ENCODE measurements at regions not wholly inside any gene's neighbourhood (a gene's known extent, or its start where the extent isn't known, plus 50 kb on each side); places are given as distances from the start of the nearest gene placed in this dataset.
"Not testable (repeated sequence)": the region's sequence is repeated elsewhere in the genome, so short reads cannot be mapped to it uniquely, and the experiment has no call there.

DNA sequence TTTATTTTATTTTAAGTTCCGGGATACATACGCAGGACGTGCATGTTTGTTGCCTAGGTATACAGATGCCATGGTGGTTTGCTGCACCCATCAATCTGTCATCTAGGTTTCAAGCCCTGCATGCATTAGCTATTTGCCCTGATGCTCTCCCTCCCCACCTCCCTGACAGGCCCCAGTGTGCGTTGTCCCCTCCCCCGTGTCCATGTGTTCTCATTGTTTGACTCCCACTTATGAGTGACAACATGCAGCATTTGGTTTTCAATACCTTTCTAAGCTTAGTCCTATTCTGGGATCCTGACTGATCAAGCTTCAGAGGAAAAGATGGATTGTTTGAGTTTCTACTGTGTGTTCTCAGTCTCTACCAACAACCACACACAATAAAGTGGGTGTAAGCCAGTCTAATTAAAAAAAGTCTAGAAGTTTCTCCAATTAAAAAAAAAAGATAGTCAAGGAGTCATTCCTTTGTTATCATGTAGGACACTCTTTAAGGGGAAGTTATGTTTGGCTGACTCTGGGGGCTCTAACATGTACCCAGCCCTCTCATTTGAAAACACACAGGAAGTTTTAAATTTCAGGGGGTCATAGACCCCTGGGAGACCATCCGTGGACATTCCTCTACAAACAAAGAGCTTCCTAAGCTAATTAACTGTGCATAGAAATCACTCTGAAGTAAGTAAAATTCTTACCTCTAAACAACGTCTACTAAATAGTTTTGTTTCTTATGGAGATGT lies 66.3 kb upstream of the ADAMTS18 start:
- TF ChIP-seq, protein P1, sequence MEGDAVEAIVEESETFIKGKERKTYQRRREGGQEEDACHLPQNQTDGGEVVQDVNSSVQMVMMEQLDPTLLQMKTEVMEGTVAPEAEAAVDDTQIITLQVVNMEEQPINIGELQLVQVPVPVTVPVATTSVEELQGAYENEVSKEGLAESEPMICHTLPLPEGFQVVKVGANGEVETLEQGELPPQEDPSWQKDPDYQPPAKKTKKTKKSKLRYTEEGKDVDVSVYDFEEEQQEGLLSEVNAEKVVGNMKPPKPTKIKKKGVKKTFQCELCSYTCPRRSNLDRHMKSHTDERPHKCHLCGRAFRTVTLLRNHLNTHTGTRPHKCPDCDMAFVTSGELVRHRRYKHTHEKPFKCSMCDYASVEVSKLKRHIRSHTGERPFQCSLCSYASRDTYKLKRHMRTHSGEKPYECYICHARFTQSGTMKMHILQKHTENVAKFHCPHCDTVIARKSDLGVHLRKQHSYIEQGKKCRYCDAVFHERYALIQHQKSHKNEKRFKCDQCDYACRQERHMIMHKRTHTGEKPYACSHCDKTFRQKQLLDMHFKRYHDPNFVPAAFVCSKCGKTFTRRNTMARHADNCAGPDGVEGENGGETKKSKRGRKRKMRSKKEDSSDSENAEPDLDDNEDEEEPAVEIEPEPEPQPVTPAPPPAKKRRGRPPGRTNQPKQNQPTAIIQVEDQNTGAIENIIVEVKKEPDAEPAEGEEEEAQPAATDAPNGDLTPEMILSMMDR (IDR thresholded peaks at IDR 0.05), result no peak
- intact Hi-C loops (cut with DNase I), result no loop called here
- H3K9me3 ChIP-seq, result no peaks in the 10 kb centered on the region
- DNase-seq (no peak), ATAC-seq (no peak)
- H3K4me3 ChIP-seq, result no peak overlapping the region
- no peaks in the 10 kb centered on the region for H3K27me3 ChIP-seq
- no peaks in the 10 kb centered on the region for H3K36me3 ChIP-seq
- H3K4me1 ChIP-seq, result no peaks in the 10 kb centered on the region
- no peak overlapping the region for H3K27ac ChIP-seq

DNA sequence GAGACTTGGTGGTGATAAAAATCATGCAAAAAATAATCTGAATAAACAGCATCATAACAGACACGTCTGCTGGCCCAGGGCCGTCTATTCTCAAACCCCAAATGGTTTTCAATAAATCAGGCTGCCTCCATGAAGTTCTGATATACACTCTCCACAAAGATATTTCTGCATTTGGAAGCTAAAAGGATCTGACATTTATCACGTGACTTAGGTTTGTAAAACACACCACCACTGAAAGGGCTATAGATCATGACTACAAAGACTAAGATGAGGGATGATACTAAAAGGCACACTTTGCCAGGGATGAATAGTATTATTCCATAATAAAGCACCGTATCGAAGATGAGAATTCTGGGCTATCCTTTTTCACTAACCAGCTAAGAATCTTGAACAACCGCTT lies 67.6 kb upstream of the ADAMTS18 start:
- no peaks in the 10 kb centered on the region for H3K9me3 ChIP-seq
- ATAC-seq, result no peak
- TF ChIP-seq, protein P1 (IDR thresholded peaks at IDR 0.05), result no peak

DNA sequence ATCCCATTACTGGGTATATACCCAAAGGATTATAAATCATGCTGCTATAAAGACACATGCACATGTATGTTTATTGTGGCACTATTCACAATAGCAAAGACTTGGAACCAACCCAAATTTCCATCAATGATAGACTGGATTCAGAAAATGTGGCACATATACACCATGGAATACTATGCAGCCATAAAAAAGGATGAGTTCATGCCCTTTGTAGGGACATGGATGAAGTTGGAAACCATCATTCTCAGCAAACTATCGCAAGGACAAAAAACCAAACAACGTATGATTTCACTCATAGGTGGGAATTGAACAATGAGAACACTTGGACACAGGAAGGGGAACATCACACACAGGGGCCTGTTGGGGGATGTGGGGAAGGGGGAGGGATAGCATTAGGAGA lies 71.7 kb upstream of the ADAMTS18 start:
- H3K4me3 ChIP-seq; DNase-seq; H3K36me3 ChIP-seq; ATAC-seq; H3K4me1 ChIP-seq; H3K27ac ChIP-seq; H3K27me3 ChIP-seq; H3K9me3 ChIP-seq; intact Hi-C loops (cut with DNase I): not testable (repeated sequence)

More for the DNA sequence above, 67.6 kb upstream of the ADAMTS18 start:
- no peak for DNase-seq
- no peak overlapping the region for H3K4me3 ChIP-seq
- intact Hi-C loops (cut with DNase I), result no loop called here
- H3K36me3 ChIP-seq, result no peaks in the 10 kb centered on the region
- no peaks in the 10 kb centered on the region for H3K4me1 ChIP-seq
- no peaks in the 10 kb centered on the region for H3K27me3 ChIP-seq
- H3K27ac ChIP-seq, result no peak overlapping the region

DNA sequence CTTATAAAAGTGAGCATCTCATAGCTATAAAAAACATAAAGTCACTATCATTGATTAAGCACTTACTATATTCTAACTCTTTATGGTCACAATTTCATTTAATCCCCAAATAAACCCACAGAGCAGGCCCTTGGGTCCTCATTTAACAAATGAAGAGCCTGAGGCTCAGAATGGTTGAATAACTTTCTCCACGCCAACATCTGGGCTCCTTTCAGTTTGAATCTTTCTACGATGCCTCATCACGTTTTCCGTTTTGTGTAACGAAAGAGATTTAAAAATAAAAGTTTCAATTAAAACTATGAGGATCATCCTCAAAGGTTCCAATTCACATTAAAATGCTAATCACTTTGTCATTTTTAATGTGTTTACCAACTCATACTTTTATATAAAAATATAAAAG lies 74.2 kb upstream of the ADAMTS18 start:
- no peak for ATAC-seq
- no peaks in the 10 kb centered on the region for H3K27me3 ChIP-seq
- intact Hi-C loops (cut with DNase I), result no loop called here
- H3K9me3 ChIP-seq, result no peaks in the 10 kb centered on the region
- H3K36me3 ChIP-seq, result no peaks in the 10 kb centered on the region
- TF ChIP-seq, protein P1 (IDR thresholded peaks at IDR 0.05), result no peak
- H3K4me1 ChIP-seq, result no peaks in the 10 kb centered on the region
- no peak for DNase-seq
- H3K4me3 ChIP-seq, result no peak overlapping the region
- no peak overlapping the region for H3K27ac ChIP-seq

DNA sequence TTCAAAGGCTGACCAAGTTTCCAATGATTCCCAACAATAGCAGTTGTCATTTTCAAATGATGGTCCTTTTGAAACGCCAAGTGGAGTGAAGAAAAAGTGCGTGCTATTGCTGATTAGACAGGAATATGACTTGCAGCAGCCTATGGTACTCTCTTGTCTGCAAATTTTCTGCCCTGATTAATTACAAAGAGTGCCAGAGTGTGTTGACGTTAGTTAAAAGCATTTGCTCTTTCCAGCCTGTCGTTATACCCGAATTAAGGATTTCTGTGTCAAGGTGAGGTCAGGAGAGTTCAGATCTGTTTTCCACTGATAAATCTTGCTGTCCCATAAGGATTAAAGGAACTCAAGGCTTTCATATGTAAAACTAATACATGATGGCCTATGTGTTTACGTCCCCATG lies 75.0 kb upstream of the ADAMTS18 start:
- no peak for DNase-seq
- Histone ChIP-seq H3K27me3 (no peaks in the 10 kb centered on the region), H3K4me1 (no peaks in the 10 kb centered on the region), H3K4me3 (no peak overlapping the region), H3K27ac (no peak overlapping the region), H3K36me3 (no peaks in the 10 kb centered on the region), H3K9me3 (no peaks in the 10 kb centered on the region)
- TF ChIP-seq, protein P1 (IDR thresholded peaks at IDR 0.05), result no peak
- no peak for ATAC-seq
- intact Hi-C loops (cut with DNase I), result no loop called here

DNA sequence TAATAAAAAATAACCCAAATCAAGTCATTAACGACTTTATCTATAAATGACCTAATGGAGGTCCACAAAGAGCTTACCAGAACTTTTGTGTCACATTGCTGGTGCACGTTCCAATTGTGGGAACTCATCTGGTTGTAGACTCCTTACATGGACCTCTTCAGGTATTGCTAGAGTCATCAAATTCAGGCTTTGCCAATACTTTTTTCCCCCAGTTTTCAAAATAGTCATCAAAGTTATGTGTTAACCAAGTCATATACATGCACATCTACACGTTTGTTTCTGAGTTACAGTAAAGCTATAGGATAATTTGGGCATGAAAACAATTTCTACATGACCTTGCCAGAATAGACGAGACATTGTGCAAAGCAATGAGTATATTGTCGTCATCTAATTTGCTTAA lies 76.2 kb upstream of the ADAMTS18 start:
- TF ChIP-seq, protein P1 (IDR thresholded peaks at IDR 0.05), result no peak
- DNase-seq (no peak), ATAC-seq (no peak)
- H3K9me3 ChIP-seq, result no peaks in the 10 kb centered on the region
- no peaks in the 10 kb centered on the region for H3K27me3 ChIP-seq
- intact Hi-C loops (cut with DNase I), result no loop called here
- H3K36me3 ChIP-seq, result no peaks in the 10 kb centered on the region
- H3K4me3 ChIP-seq, result no peak overlapping the region
- H3K4me1 ChIP-seq, result no peaks in the 10 kb centered on the region
- H3K27ac ChIP-seq, result no peak overlapping the region
